ENCODE measurements at regions not wholly inside any gene's neighbourhood (a gene's known extent, or its start where the extent isn't known, plus 50 kb on each side); places are given as distances from the start of the nearest gene placed in this dataset.
"Not testable (repeated sequence)": the region's sequence is repeated elsewhere in the genome, so short reads cannot be mapped to it uniquely, and the experiment has no call there.

DNA sequence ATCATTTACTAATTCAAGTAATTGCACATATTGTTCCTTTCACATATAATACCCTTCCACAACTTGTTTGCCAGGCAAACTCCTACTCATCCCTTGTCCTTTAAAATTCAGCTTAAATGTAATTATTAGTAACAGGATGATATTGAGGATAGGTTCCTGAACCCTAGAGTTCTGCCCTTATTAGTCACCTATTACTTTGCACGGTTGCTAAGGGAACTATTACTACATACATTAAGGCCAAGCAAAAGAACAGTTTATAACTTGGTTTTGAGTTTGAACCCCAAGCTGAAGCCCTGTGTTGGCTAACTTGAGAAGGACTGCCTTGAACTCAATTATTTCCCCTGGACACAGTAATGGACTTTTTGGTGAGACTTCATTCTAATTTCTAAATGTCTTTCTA is 529.7 kb downstream of the IGSF11 start:
- no peak for DNase-seq

GRCh38 chr3:118505784-118506183 is 528.9 kb downstream of the IGSF11 start:
- DNase-seq, result no peak

DNA sequence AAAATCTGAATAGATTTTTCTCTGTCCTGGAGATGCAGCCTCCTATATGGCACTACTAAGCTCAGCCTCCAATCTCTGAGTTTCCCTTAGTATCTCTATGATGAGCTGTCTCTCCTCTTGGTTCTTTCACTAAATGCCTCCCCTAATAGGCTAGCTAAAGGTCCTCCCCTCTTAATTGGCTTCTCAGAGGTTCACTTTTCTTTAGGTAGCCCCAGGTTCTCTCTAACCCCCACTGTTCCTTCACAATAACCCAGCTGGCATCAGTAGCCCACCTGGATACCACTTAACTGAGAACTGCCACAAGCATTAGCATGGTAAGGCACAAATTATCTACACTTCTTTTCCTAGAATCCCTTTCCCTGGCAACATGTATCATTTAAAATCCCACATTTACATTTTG is 523.2 kb downstream of the IGSF11 start:
- DNase-seq, result no peak

GRCh38 chr3:118512301-118512700 is 522.3 kb downstream of the IGSF11 start:
- no peak for DNase-seq

DNA sequence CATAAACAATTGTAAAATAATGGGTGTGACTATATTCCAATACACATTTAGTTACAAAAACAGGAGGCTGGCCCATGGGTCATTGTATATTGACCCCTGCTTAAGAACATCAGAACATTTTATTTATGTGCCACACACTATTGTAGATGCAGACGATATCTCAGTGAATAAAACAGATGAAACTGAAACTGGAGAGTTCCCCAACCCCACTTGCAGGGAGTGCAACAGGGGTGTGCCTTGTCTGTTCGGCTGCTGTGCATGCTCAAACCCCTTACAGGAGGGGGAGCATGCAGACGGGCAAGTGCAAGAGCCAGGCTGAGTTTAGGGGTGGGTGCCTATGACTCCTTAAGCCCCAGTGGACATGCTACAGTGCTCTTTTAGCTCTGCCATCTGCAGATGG is 509.6 kb downstream of the IGSF11 start:
- DNase-seq, result no peak

GRCh38 chr3:118526758-118527513 is 507.7 kb downstream of the IGSF11 start:
- DNase-seq, result no peak

GRCh38 chr3:118527514-118528044 is 507.1 kb downstream of the IGSF11 start:
- no peak for DNase-seq

GRCh38 chr3:118529554-118529953 is 505.1 kb downstream of the IGSF11 start:
- DNase-seq, result no peak

DNA sequence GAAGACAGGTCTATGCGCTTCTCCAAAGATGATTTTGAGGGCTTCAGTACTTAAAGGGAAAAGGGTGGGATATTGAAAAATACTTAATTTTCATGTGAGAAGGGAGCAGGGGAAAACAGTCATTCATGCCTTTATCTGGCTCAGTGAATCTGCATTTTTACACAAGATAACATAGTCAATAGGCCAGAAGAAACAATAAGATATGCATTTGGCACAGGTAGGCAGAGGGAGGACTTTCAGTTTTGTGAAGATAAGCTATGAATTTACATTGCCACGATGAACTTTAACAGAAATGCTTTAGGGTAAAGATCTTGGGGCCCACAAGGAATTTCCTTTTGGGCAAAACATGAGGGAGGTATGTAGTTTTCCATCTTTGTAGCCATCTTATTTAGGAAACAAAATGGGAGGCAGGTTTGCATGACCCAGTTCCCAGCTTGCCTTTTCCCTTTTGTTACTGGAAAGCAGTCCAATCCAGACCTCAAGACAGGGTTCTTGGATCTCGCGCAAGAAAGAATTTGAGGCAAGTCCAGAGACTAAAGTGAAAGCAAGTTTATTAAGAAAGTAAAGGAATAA is 504.2 kb downstream of the IGSF11 start:
- no peak for DNase-seq

DNA sequence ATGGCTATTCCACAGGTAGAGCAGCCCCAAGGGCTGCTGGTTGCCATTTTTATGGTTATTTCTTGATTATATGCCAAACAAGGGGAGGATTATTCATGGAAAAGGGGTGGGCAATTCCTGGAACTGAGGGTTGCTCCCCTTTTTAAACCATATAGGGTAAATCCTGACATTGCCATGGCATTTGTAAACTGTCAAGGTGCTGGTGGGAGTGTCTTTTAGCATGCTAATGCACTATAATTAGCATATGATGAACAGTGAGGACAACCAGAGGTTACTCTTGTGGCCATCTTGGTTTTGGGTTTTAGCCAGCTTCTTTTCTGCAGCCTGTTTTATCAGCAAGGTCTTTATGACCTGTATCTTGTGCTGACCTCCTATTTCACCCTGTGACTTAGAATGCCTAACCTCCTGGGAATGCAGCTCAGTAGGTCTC is 503.7 kb downstream of the IGSF11 start:
- not testable (repeated sequence) for DNase-seq

GRCh38 chr3:118531816-118532215 is 502.8 kb downstream of the IGSF11 start:
- no peak for DNase-seq

- no peak for DNase-seq
Measured at GRCh38 chr3:118533676-118534075, 501.0 kb downstream of the IGSF11 start.

DNA sequence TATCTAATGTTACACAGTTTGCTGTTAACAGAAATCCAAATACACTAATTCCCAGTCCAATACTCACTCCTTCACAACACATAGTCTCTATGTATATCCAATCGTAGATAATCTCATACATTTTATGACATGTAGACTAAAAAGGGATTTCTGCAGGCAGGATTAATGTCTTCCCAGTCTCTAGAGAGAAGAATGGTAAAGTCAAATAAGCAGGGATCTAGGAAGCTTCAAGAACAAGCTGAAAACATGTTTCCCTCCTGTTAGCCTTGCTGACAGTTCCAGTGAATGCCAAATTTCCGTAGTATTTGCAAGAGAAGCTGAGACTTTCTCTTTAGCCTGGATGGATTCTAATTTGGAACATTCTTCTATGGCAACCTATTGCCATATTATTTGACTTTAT is 500.1 kb downstream of the IGSF11 start:
- DNase-seq, result no peak

- DNase-seq, result no peak
Measured at GRCh38 chr3:118536764-118537163, 497.9 kb downstream of the IGSF11 start.

DNA sequence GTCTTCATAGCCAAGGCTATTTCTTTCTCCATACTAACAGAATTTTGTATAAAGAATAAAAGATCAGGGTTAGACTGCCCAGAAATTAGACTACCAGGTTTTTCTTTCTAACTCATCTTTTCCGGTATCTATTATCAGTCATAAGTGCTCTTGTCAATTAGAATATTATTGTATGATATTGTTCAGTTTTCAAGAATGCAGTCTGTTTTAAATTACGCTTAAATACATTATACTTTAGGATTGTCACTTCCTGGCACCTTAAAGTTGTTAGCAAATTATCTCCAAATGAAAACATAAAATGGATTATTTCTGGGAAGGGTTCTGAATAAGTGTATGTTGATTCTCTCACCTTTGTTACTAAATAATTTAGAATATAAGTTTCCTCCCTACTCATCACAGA is 497.2 kb downstream of the IGSF11 start:
- no peak for DNase-seq

DNA sequence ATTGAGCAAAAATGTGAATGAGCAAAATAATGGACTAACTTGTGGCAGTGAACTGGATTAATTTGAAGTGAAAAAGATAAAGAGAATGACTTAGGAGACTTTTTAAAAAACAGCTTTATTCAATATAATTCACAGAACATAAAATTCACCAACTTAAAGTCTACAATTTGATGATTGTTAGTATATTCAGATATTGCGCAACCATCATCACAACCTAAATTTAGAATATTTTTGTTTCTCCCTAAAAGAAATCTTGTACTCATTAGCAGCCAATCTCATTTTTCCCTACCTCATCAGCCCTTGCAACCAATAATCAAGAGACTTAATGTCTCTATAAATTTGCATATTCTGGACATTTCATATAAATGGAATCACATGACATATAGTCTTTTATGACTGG is 496.5 kb downstream of the IGSF11 start:
- no peak for DNase-seq

DNA sequence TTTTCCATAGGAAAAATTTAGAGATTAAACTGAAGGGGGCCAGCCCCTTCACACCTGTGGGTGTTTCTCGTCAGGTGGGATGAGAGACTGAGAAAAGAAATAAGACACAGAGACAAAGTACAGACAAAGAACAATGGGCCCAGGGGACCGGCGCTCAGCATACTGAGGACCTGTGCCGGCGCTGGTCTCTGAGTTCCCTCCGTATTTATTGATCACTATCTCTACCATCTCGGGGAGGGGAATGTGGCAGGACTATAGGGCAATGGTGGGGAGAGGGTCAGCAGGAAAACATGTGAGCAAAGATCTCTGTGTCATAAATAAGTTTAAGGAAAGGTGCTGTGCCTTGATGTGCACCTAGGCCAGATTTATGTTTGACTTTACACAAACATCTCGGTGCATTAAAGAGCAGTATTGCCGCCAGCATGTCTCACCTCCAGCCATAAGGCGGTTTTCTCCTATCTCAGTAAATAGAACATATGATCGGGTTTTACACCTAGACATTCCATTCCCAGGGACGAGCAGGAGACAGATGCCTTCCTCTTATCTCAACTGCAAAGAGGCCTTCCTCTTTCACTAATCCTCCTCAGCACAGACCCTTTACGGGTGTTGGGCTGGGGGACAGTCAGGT is 494.7 kb downstream of the IGSF11 start:
- not testable (repeated sequence) for DNase-seq

DNA sequence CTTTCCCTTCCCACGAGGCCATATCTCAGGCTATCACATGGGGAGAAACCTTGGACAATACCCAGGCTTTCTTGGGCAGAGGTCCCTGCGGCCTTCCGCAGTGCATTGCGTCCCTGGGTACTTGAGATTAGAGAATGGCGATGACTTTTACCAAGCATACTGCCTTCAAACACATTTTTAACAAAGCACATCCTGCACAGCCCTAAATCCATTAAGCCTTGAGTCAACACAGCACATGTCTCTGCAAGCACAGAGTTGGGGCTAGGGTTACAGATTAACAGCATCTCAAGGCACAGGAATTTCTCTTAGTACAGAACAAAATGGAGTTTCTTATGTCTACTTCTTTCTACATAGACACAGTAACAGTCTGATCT is 494.2 kb downstream of the IGSF11 start:
- not testable (repeated sequence) for DNase-seq

DNA sequence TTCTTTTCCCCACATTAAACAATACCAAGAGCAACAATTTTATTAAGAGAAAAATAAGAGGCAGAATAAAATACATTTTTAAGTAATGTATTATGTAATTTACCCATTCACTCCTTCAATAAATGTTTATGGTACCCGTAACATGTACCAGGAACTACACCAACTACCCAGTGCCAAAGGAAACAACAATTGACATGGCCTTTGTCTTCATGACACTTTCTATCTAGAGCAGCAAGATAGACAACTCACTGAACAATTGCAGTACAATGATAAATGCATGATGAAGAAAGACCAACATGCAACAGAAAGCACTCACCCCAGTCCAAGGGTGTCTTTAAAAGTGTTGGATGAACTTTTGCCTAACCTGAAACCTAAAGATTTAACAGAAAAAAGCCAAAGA is 493.8 kb downstream of the IGSF11 start:
- no peak for DNase-seq

DNA sequence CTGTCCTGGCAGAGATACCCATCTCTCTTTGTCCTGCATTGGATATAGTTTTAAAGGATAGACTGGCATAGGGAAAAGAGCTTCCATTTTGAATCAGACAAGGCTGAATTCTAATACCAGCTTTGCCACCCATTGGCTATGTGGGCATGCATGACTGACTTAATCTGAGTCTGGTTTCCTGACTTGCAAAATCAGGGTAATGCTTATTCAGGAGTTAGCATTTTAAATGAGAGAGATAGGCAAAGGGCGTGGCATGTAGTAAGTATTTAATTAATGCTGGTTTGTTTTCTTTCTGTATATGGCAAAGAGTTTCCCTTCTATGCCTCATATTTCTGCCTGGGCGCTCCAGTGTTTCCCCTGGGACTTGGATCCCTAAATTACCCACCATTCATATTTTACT is 492.9 kb downstream of the IGSF11 start:
- DNase-seq, result no peak

DNA sequence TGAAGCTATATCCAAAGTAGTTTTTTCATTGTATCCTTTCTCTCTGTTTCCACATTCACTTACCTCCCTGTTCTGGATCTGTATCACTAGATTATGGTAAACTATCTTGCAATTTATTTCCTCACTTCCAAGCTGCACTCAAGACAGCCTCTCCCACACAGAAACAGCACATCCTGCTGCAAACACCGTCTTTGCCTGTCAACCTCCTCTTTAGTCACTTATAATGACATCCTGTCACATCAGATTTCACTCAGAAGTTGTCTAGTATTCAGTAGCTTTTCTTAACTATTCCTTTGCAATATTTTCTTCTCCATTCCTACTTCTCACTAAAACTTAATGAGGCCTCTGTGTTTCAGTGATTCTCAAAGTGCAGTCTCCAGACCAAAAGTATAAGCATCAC is 490.8 kb downstream of the IGSF11 start:
- no peak for DNase-seq

GRCh38 chr3:118544458-118544857 is 490.2 kb downstream of the IGSF11 start:
- no peak for DNase-seq

DNA sequence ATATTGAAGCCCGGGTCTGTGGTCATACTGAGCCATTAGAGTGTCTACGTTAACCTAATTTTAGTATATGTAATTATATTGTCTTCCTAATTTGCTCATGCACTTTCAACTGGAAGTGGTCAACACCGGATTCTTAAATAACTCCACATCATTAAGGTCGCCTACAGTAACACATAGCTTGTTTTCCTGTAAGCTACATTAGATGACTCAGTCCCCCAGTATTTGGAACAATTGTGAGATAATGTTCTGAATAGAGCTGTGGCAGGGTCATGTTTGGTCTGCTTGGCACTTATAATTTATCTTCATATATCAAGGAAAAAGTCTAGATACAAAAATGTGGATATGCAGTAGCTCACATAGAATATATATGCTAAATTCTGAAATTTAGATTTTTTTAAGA is 486.2 kb downstream of the IGSF11 start:
- no peak for DNase-seq

DNA sequence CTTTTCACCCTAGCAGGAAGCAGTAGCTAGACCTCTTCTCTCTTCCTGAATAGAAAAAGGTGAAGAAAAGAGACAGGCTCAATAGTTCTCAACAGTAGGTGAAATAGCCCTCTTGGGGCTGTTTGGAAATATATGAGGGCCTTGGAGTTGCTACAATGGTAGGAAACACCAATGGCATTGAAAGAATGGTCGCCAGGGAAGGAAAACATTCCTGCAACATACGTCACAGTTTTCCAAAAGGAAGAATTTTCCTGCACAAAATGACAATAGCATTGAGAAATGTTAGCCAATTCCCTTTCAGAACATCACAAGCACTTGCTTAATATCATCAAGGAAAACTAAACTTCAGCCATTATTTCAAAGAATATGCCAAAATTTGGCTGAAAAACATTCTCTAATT is 484.5 kb downstream of the IGSF11 start:
- no peak for DNase-seq

All from stimulated activated CD4-positive, alpha-beta T cell treated with anti-CD3 and anti-CD28 coated beads, Interleukin-1b, Interleukin-23, amount 100 ng/mL, for 48 hours (primary cell).